Dedifferentiated amniotic fluid mesenchymal stem cell (primary cell): ENCODE measurements at regions not wholly inside any gene's neighbourhood (a gene's known extent, or its start where the extent isn't known, plus 50 kb on each side); places are given as distances from the start of the nearest gene placed in this dataset.

Source experiments
- DNase-seq: peaks from one replicate; pipeline ENCODE4 v3.0.0-alpha.2; 2016; ENCODE audit errors: extremely low spot score

GRCh38 chr22:44555597-44555996, 57.6 kb upstream of the RTL6 start:
- no peak for DNase-seq

GRCh38 chr22:44555046-44555445, 57.0 kb upstream of the RTL6 start:
- DNase-seq = no peak

DNA sequence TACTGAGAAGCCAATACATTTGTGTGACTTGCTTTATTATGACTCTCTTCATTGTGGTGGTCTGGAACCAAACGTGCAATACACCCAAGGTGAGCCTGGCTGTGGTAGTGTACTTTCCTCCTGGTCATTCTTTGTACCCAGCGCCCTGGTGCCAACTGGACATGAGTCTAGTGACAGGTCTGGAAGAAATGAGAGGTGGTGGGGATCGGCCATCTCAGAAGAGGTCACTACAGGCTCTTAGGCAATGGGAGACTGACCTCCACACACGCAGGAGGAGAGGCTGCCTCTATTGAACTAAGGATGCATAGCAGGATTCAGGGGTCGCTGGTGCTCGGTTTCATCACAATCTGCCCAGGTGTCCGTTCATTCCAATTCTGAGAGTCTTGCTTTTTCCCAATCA, 56.4 kb upstream of the RTL6 start:
- DNase-seq = no peak

- DNase-seq = peak; percentile 79
Measured at GRCh38 chr22:44550711-44551491, 52.9 kb upstream of the RTL6 start.

DNA sequence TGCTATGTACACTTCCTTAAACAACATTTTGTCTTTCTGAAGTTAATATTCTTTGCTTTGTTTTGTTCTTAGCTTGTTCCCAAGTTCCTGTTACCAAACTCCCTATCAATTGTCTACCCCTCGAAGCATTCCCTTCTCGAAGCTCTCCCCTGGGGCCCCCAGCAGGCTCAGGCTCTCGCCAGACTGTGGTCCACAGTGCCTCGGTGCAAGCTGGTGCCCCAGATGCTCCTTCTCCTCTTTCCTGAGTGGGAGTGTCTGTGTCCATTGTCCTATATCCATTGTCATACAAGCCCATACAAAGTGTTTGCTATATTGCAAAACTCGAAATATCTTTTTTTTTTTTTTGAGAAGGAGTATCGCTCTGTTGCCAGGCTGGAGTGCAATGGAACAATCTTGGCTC, 51.7 kb upstream of the RTL6 start:
- no peak for DNase-seq

DNA sequence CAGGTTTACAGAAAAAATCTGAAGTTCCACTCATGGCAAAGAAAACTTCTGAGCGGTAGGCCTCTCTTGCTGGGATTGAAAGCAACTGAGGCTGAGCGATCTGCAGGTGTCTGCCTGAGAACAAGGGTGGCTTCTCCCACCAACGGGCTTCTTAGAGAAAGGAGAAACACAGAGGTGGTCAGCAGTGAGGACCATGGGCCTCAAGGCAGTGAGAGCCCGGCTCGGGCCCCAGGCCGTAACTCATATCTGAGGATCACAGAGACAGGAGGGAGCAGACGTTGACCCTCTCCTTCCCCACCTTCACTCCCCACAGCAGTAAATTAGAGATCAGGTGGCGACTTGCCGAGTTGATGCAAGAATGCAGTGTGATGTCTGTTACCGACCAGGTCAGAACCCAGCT, 50.9 kb upstream of the RTL6 start:
- no peak for DNase-seq
